OCI-LY1 (cell line): ENCODE measurements at regions not wholly inside any gene's neighbourhood (a gene's known extent, or its start where the extent isn't known, plus 50 kb on each side); places are given as distances from the start of the nearest gene placed in this dataset.

Experiments used
- EZH2 ChIP-seq: fragments of 200-600 bp; sonication (generic), shearing (Covaris generic); IDR thresholded peaks from 2 replicates; pipeline ENCODE4 v1.8.0; 2017; ENCODE audit warnings: borderline replicate concordance, mixed run types, mild to moderate bottlenecking, antibody characterized with exemption, low read length, moderate library complexity, mixed read lengths
- TF ChIP-seq, protein P1 (sequence below): fragments of 200-600 bp; sonication (generic), shearing (Covaris generic); IDR thresholded peaks from 2 replicates; pipeline ENCODE4 v1.5.1; 2017; ENCODE audit warnings: mild to moderate bottlenecking, antibody characterized with exemption, low read length, moderate library complexity, mixed read lengths

GRCh38 chr7:16293669-16294425 is 127.5 kb downstream of the CRPPA start:
- TF ChIP-seq, protein P1, sequence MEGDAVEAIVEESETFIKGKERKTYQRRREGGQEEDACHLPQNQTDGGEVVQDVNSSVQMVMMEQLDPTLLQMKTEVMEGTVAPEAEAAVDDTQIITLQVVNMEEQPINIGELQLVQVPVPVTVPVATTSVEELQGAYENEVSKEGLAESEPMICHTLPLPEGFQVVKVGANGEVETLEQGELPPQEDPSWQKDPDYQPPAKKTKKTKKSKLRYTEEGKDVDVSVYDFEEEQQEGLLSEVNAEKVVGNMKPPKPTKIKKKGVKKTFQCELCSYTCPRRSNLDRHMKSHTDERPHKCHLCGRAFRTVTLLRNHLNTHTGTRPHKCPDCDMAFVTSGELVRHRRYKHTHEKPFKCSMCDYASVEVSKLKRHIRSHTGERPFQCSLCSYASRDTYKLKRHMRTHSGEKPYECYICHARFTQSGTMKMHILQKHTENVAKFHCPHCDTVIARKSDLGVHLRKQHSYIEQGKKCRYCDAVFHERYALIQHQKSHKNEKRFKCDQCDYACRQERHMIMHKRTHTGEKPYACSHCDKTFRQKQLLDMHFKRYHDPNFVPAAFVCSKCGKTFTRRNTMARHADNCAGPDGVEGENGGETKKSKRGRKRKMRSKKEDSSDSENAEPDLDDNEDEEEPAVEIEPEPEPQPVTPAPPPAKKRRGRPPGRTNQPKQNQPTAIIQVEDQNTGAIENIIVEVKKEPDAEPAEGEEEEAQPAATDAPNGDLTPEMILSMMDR = no peak
- TF ChIP-seq EZH2 = no peak
